ENCODE measurements at regions not wholly inside any gene's neighbourhood (a gene's known extent, or its start where the extent isn't known, plus 50 kb on each side); places are given as distances from the start of the nearest gene placed in this dataset.

DNA sequence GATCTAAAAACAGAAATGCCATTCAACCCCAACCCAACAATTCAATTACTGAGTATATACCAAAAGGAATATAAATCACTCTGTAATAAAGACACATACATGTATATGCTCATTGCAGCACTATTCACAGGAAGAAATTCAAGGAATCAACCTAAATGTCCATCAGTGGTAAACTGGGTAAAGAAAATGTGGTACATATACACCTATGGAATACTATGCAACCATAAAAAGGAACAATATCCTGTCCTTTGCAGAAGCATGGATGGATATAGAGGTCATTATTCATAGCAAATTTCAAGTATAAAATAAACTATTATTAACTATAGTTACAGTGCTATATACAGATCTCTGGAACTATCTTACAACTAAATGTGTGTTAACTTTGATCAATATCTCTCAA, 599.3 kb downstream of the CDH11 start:
- no peak overlapping the region for H3K27ac ChIP-seq (ENCODE audit: low read length)
- H3K4me2 ChIP-seq (ENCODE audit: low read length) = no peak overlapping the region
- H3F3A ChIP-seq (ENCODE audit: insufficient read depth, low read length, poor library complexity, severe bottlenecking) = no peaks in the 10 kb centered on the region
- no peaks in the 10 kb centered on the region for H4K20me1 ChIP-seq (ENCODE audit: insufficient read depth)
- no peak overlapping the region for H3K9ac ChIP-seq (ENCODE audit: low read length)
- H3K27me3 ChIP-seq (ENCODE audit: insufficient read depth, low read depth, low read length) = no peaks in the 10 kb centered on the region
- H3K4me3 ChIP-seq (ENCODE audit: low read length) = no peak overlapping the region
- no peaks in the 10 kb centered on the region for H3K36me3 ChIP-seq (ENCODE audit: insufficient read depth, low read length)
- no peaks in the 10 kb centered on the region for H3K79me2 ChIP-seq (replicated peaks; ENCODE audit: insufficient read depth, low read length)
- no peak for TF ChIP-seq POLR2AphosphoS5 (IDR thresholded peaks at IDR 0.05)
- TF ChIP-seq MXI1 (conservative IDR thresholded peaks at IDR 0.05; ENCODE audit: poor library complexity, severe bottlenecking) = no peak
- TF ChIP-seq CTCF (IDR thresholded peaks at IDR 0.05; ENCODE audit: poor library complexity, severe bottlenecking) = no peak
- no peak for TF ChIP-seq REST (IDR thresholded peaks at IDR 0.05; ENCODE audit: borderline replicate concordance)
- TF ChIP-seq SMC3 (conservative IDR thresholded peaks at IDR 0.05; ENCODE audit: poor library complexity) = no peak
- no peak for TF ChIP-seq EZH2 (IDR thresholded peaks at IDR 0.05; ENCODE audit: borderline replicate concordance, insufficient read depth, low read length, poor library complexity, severe bottlenecking)
- no peak for TF ChIP-seq EP300 (conservative IDR thresholded peaks at IDR 0.05; ENCODE audit: poor library complexity, severe bottlenecking)
- no peak for TF ChIP-seq TAF1 (IDR thresholded peaks at IDR 0.05; ENCODE audit: low read depth)
- no peak for TF ChIP-seq RAD21 (conservative IDR thresholded peaks at IDR 0.05)
- H2AFZ ChIP-seq (ENCODE audit: low read depth, low read length) = no peak overlapping the region
- H3K9me3 ChIP-seq (ENCODE audit: low read length) = no peaks in the 10 kb centered on the region
- H3K9me2 ChIP-seq (ENCODE audit: insufficient read depth, low read length) = no peaks in the 10 kb centered on the region

GRCh38 chr16:64513871-64514270, 608.0 kb downstream of the CDH11 start:
- H3F3A ChIP-seq (ENCODE audit: insufficient read depth, low read length, poor library complexity, severe bottlenecking) = no peaks in the 10 kb centered on the region
- H3K27me3 ChIP-seq (ENCODE audit: insufficient read depth, low read depth, low read length) = no peaks in the 10 kb centered on the region
- H3K36me3 ChIP-seq (ENCODE audit: insufficient read depth, low read length) = no peaks in the 10 kb centered on the region
- no peak overlapping the region for H3K4me2 ChIP-seq (ENCODE audit: low read length)
- H3K27ac ChIP-seq (ENCODE audit: low read length) = no peak overlapping the region
- no peaks in the 10 kb centered on the region for H3K9me2 ChIP-seq (ENCODE audit: insufficient read depth, low read length)
- no peak overlapping the region for H3K9ac ChIP-seq (ENCODE audit: low read length)
- H2AFZ ChIP-seq (ENCODE audit: low read depth, low read length) = no peak overlapping the region
- no peak overlapping the region for H3K4me3 ChIP-seq (ENCODE audit: low read length)
- no peaks in the 10 kb centered on the region for H3K79me2 ChIP-seq (replicated peaks; ENCODE audit: insufficient read depth, low read length)
- no peak for TF ChIP-seq MXI1 (conservative IDR thresholded peaks at IDR 0.05; ENCODE audit: poor library complexity, severe bottlenecking)
- no peak for TF ChIP-seq EZH2 (IDR thresholded peaks at IDR 0.05; ENCODE audit: borderline replicate concordance, insufficient read depth, low read length, poor library complexity, severe bottlenecking)
- no peak for TF ChIP-seq RAD21 (conservative IDR thresholded peaks at IDR 0.05)
- no peak for TF ChIP-seq TAF1 (IDR thresholded peaks at IDR 0.05; ENCODE audit: low read depth)
- TF ChIP-seq SMC3 (conservative IDR thresholded peaks at IDR 0.05; ENCODE audit: poor library complexity) = no peak
- no peak for TF ChIP-seq EP300 (conservative IDR thresholded peaks at IDR 0.05; ENCODE audit: poor library complexity, severe bottlenecking)
- no peaks in the 10 kb centered on the region for H3K9me3 ChIP-seq (ENCODE audit: low read length)
- H4K20me1 ChIP-seq (ENCODE audit: insufficient read depth) = no peaks in the 10 kb centered on the region
